DMS 273 (cell line): ENCODE measurements at regions not wholly inside any gene's neighbourhood (a gene's known extent, or its start where the extent isn't known, plus 50 kb on each side); places are given as distances from the start of the nearest gene placed in this dataset.

Experiments
- DNase-seq: peaks from one replicate; lab custom pipeline; 2025; ENCODE audit not compliant: unreplicated experiment; lab: John Stamatoyannopoulos, UW

- no peak for DNase-seq
Observed at GRCh38 chr6:2469428-2469827, 224.0 kb upstream of the GMDS start.

GRCh38 chr6:2468601-2468955 lies 223.2 kb upstream of the GMDS start:
- DNase-seq, result no peak

GRCh38 chr6:2467929-2468600 lies 222.7 kb upstream of the GMDS start:
- no peak for DNase-seq

- no peak for DNase-seq
Observed at GRCh38 chr6:2465336-2465735, 219.9 kb upstream of the GMDS start.

- no peak for DNase-seq
Observed at GRCh38 chr6:2464641-2465040, 219.2 kb upstream of the GMDS start.

- no peak for DNase-seq
Observed at GRCh38 chr6:2462831-2463230, 217.4 kb upstream of the GMDS start.

GRCh38 chr6:2460216-2460745 lies 214.9 kb upstream of the GMDS start:
- DNase-seq, result no peak

- DNase-seq, result no peak
Observed at GRCh38 chr6:2454180-2454579, 208.8 kb upstream of the GMDS start.

GRCh38 chr6:2450546-2450945 lies 205.1 kb upstream of the GMDS start:
- DNase-seq, result peak; percentile 89

GRCh38 chr6:2449572-2449940 lies 204.2 kb upstream of the GMDS start:
- DNase-seq, result no peak

- peak; percentile 87 for DNase-seq
Observed at GRCh38 chr6:2448826-2449571, 203.6 kb upstream of the GMDS start.

- no peak for DNase-seq
Observed at GRCh38 chr6:2447931-2448330, 202.5 kb upstream of the GMDS start.

GRCh38 chr6:2447318-2447920 lies 202.0 kb upstream of the GMDS start:
- peak; percentile 8 for DNase-seq

- no peak for DNase-seq
Observed at GRCh38 chr6:2441601-2442475, 196.4 kb upstream of the GMDS start.

GRCh38 chr6:2440516-2440915 lies 195.1 kb upstream of the GMDS start:
- no peak for DNase-seq

- DNase-seq, result no peak
Observed at GRCh38 chr6:2439632-2440031, 194.2 kb upstream of the GMDS start.

- no peak for DNase-seq
Observed at GRCh38 chr6:2439082-2439481, 193.7 kb upstream of the GMDS start.

GRCh38 chr6:2436410-2437154 lies 191.2 kb upstream of the GMDS start:
- DNase-seq, result no peak

- DNase-seq, result no peak
Observed at GRCh38 chr6:2435323-2435722, 189.9 kb upstream of the GMDS start.

GRCh38 chr6:2434912-2435311 lies 189.5 kb upstream of the GMDS start:
- no peak for DNase-seq

- no peak for DNase-seq
Observed at GRCh38 chr6:2434116-2434515, 188.7 kb upstream of the GMDS start.
